HL-60/S4 treated with phorbol 12-myristate 13-acetate at 8.2 ng/mL for 4 days and 3 days (cell line): ENCODE measurements at regions not wholly inside any gene's neighbourhood (a gene's known extent, or its start where the extent isn't known, plus 50 kb on each side); places are given as distances from the start of the nearest gene placed in this dataset.
"Not testable (repeated sequence)": the region's sequence is repeated elsewhere in the genome, so short reads cannot be mapped to it uniquely, and the experiment has no call there.

Experiments
- in situ Hi-C: fragments of 300-500 bp; cut with MboI; formaldehyde crosslinking; loops from 2 replicates; pipeline ENCODE4 v1.15.0; 2022; ENCODE audit warnings: low sequenced_read_pairs

DNA sequence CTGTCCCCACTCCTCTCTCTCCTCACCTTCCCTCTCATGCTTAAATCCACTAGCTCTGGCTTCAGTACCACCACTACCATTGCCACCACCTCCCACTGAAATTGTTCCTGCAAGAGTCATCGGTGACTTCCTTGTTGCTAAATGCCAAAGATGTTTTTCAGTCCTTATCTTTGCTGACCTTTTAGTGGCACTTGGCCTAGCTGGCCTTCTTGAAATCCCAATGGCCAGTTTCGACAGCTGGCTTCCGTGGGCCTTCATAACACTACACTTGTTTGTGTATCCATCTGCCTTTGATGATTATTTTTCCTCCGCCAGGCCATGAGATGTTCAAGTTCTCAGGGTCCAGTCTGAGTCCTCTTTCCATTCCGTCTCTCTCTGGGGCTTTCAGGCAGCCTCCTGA lies 118.2 kb upstream of the NANOS1 start:
- in situ Hi-C loops, result no loop called here

DNA sequence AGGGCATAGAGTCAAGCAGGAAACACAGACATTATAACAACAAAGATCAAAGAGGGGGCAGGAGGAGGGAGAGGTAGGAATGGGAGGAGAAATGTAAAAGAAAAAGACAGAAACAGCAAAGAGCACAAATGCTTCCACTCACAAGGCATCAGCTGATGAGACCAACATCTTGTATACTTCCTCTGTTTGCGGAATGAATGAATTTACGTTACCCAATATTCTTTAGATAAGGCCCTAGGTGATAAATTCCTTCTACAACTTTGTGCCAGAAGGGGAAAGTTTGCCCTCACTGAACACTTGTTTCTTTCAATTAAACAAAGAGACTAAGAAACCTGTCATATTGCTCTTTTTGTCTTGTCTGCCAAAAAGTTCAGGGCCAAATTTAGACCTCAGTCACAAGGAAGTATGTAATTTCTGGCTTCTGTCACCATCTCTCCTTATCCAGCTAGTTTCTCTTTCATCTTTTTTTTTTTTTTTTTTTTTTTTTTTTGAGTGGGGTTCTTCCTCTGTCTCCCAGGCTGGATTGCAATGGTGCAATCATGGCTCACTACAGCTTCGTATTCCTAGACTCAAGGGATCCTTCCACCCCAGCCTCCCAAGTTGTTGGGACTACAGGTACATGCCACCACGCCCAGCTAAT lies 116.4 kb upstream of the NANOS1 start:
- in situ Hi-C loops, result no loop called here

DNA sequence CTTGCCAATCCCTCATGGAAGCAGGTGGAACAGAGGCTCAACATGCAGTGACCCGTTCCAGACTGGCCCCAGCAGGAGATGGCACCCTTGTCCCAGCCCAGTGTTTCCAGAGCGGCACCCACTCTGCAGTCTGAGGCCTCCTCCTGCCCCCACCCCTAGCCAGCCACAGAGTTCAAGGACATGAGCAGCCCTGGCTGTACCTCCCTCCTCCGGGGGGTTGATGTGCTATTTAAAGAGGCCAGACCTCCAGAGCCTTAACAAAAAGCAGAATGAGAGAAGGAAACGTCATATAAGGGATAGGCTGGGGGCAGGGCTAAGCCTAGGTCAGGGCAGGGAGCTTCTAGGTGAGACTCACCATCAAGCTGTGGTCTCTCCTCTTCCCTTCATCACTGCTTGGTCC lies 115.7 kb upstream of the NANOS1 start:
- in situ Hi-C loops, result no loop called here

DNA sequence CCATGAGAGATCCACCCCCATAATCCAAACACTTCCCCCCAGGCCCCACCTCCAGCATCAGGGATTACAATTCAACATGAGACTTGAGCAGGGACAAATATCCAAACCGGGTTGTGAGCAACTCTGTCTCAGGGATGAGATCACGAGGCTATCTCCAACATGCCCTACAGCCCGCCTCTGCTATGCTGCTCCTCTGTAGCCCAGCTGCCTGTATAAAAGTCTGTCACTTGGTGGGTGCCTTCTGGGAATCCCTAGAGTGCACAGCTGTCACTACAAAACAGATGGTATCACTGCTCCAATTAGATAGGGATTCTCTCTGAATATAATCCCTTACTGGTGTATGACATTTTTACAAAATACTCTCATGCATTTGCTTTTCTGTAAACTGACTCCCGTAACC lies 114.9 kb upstream of the NANOS1 start:
- in situ Hi-C loops, result no loop called here

DNA sequence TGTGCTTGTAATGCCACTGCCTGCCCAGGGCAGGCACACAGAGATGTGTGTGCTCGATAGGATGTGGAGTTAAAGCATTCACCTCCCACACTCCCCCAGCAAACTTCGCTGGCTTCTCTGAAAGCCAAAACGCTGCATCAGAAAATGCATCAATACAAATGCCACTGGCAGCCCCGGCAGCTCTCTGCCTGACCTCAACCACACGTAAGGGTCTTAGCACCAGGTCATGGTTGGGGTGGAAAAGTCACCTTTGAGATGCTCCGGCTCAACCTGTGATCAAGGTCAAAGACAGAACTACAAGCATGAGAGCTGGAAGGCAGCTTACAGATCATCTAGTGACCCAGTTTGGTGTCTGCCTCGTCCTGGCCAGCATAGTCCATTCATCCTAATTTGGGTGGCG lies 114.4 kb upstream of the NANOS1 start:
- in situ Hi-C loops, result no loop called here

DNA sequence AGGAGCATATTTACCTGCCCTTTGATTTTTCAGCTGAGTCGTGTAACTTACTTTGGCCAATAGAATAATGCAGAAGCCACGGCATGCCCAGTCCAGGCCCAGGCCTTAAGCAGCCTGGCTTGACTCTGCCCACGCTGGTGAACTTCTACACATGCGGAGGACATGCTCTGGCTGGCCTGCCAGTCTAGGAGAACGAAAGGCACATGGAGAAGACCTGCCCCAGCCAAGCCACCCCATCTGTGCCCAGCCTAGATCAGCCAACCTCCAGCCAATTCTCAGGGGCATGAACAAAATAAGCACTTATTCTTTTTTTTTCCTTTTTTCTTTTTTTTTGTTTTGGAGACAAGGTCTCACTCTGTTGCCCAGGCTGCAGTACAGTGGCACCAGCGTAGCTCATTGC lies 112.7 kb upstream of the NANOS1 start:
- in situ Hi-C loops, result no loop called here

DNA sequence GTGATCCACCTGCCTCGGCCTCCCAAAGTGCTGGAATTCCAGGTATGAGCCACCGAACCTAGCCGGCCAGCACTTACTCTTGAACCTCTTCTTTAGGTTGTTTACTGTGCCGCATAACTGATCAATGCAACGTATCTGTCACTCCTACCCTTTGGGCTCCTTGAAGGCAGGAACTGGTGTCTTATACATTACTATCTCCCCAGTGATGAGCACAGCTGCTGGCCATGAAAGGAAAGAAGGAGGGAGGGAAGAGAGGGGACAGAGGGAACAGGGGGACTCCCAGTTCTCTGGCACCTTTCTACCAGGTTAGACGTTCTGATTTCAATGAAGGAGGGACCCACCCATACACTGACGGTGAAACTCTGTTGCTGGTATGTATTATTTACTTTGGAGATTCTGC lies 111.8 kb upstream of the NANOS1 start:
- in situ Hi-C loops, result no loop called here

DNA sequence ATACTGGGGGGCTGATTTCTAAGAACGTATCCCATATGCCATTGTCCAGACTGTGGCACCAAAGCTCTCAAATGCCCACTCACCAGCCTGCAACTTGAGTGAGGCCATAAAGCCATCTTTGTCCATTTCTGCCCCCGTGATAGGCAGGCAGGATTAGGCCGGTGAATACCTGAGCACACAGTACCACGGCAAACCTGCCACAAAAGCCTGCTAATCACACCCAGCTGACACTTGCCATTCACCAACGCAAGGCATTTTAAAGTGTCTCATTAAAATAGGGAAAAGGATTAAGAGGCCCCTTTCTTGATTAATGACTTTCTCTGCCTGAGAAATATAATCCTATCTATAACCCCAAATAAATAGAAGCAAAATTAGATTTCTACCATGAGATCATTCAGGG lies 111.4 kb upstream of the NANOS1 start:
- in situ Hi-C loops, result no loop called here

DNA sequence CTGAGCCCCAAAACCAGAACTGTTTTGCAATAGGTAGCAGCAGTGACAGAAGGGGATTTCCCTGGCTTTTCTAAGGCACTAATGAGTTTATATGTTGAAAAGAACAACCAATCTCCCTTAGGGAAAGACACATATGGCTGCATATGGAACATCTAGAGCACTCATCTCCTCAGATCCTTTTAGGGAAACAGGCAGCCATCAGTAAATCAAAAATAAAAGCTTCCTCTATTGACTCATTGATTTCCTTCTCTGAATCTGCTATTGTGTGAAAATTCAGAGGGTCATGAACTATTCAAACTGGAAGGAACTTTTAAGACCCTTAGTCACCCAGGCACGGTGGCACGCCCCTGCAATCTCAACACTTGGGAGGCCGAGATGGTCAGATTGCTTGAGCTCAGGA lies 110.9 kb upstream of the NANOS1 start:
- in situ Hi-C loops, result no loop called here

DNA sequence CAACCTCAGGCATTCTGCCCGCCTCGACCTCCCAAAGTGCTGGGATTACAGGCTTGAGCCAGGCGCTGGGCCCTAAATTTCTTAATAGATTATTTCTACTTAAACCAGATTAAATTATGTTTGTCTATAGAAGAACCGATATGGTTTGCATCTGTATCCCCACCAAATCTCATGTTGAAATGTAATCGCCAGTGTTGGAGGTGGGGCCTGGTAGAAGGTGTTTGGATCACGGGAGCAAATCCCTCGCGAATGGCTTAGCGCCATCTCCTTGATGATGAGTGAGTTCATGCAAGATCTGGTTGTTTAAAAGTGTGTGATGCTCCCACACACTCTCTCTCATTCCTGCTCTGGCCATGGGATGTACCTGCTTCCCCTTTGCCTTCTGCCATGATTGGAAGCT lies 109.3 kb upstream of the NANOS1 start:
- in situ Hi-C loops, result no loop called here

DNA sequence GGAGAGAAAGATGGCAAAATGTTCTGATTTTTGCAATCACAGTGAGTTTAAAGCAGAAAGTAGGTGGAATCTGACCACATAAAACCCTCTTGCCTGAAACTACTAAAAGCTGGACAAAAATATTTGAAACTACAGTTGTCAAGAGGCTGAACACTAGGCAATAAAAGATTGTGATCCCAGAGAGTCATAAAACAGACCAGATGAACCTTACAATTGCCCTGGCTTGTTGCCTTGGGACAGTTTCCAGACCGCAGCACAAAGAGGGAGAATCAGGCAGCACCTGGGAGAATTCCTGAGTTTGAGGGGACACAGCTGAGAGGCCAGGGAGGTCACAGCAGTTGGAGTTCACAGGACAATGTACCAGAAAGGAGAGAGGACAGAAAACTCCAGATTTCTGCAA lies 107.3 kb upstream of the NANOS1 start:
- in situ Hi-C loops, result no loop called here

DNA sequence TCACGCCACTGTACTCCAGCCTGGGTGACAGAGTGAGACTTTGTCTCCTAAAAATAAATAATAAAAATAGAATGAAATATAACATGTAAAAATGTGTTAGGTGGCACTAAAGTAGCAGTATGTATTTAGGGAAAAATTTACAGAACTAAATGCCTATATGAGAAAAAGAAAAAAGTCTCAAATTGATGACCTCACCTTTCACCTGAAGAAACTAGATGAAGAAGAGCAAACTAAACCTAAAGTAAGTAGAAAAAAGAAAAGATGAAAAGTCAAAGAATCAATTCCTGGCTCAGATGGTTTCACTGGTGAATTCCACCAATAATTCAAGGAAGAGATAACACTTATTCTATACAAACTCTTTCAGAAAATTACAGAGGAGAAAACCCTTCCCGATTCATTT lies 106.5 kb upstream of the NANOS1 start:
- in situ Hi-C loops, result no loop called here

DNA sequence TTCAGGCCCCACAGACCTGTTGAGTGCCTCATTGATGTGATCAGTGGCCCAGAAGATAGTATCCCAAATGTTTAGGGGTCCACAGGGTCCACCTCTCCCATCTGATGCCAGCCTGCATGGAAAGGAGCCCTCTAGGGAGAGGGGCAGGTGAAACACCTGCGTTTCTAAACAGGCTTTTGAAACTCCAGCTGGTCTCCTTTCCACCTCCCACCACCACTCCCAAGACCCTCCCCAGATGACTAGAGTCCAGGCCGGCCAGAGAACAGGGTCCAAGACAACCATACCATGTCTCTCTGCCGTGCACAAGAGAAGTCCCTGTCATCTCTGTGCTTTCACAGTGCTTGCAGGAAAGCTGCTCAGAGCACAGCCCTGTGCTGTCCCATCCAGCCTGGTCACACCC lies 105.0 kb upstream of the NANOS1 start:
- in situ Hi-C loops, result no loop called here

DNA sequence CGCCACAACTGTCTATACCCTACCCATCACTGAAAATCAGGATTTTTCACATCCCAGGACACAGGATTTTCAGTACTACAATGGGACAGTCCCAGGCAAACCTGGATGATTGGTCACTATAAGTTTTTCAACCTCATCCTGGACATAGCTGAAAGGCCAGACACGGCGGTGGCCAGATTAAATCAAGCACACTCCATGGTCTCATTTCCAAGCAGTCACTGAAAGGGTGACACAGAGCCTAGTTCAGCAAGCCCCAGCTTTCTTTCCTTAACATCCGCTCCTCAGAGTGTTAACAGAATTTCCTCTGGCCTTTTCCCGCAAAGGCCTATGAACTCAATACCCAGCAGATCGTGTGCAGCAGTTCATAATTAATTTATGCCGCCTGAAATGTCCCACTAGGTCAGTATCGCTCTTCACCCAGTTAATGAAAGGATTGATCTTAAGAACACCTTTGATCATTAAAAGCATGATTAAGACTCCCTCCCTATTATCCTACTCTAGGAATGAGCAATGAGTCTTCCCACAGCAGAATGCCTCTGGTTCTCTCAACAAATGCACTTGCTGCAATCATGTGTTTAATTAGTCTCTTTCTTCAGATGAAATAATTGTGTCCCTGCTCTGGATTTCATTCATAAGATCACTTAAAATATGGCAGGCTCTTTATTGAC lies 104.0 kb upstream of the NANOS1 start:
- in situ Hi-C loops, result no loop called here

DNA sequence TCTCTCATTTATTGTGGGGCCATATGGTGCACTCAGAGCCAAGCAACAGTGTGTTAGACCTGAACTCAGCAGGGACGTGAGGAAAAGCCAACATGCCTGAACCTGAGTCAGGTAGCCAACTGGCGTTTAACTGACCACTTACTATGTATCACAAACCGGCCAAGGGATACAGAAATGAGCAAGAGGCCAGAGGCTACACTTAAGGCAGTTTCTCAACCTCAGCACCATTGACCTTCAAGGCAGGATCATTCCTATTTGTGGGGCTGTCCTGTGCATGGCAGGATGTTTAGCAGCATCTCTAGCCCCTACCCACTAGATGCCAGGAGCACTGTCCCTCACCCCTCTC lies 103.5 kb upstream of the NANOS1 start:
- in situ Hi-C loops, result no loop called here

DNA sequence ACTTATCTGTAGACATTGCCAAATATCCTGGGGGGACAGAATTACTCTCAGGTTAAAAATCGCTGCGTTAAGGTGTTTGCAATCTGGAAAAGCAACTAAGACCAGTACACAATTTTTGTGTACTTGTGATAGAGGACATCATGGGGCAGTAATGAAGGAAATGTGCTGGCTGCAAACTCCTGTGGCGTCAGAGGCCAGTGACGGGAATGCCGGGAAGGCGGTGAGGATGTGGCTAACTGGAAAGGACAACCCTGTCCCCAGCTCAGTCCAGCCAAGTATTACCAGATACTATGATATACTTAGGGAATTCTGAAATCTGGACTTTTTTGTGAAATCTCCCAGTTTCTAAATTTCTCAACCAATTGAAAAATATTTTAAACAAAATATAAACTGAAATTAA lies 103.1 kb upstream of the NANOS1 start:
- in situ Hi-C loops, result no loop called here

DNA sequence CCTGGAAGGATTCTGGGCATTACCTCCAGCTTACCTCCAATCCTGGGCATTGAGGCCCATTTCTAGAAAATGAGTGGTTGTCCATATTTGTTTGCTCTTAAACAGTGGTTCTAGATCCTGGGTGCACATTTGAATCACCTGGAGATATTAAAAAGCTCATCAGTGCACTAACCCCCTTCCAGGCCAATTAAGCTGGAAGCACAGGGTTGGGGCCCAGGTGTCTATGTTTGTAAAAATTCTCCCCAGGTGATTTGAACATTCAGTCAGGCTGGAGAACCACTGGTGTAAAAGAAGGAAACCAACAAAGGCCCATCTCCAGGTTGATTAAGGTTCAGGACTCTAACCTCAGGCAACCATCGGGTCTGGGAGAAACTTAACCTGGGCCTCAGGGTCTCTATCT lies 102.6 kb upstream of the NANOS1 start:
- in situ Hi-C loops, result no loop called here

DNA sequence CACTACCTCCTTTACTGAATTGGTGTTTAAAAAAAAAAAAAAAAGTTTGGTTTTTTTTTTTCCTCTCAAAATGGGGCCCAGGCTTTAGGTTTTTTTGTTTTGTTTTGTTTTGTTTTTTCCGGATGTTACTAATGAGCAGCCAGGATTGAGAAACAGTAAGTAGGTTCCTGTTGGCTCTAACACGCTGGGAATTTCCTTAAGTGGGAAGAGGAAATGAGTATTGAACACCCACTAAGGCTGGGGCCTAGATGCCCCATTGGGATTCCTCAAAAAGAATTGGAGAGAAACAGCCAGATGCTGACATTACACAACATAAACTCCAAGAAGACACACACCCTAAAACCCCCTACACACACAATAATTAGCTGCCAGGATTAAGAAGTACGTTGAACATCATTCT lies 102.2 kb upstream of the NANOS1 start:
- in situ Hi-C loops, result no loop called here

DNA sequence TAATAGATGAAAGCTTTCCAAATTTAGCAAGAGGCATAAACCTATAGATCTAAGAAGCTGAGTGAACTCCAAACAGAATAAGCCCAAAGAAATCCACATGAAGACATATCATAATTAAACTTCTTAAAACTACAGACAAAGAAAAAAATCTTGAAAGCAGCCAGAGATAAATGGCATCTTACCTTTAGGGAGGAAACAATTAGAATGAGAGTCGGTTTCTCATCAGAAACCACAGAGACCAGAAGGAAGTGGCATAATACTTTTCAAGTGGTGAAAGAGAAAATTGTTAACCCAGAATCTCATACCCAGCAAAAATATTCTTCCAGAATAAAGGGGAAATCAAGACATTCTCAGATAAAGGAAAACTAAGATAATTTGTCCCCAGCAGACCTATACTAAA lies 98.9 kb upstream of the NANOS1 start:
- in situ Hi-C loops, result no loop called here

DNA sequence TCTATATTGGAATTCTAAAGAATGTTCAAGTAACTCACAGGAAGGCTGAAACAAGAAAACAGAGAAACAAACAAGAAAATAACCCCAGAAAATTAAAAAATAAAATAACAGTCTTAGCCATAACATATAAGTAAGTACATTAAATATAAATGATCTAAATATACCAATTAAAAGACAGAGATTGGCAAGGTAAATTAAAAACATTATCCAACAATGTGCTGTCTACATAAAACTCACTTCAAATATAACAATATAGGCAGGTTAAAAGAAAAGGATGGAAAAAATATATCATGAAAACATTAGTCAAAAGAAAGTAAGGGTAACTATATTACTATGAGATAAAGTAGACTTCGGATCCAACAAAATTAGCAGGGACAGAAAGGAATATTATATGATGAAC lies 98.1 kb upstream of the NANOS1 start:
- in situ Hi-C loops, result no loop called here

DNA sequence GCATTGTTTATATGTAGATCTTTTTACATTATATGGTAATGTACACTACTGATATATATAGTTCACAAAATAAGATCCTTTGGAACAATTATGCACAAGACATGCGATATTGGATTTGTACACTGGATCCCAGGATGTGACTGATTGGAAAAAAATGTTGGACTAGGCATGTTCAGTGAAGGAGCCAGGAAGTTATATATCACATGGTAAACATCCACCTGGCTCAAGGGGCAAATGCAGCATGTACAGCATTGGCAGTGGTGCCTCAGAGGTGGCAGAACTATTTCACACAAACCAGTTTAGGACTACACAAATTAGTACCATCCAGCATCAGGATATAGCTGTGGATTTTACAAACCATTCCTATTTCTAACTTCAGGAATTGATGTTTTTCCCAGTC lies 97.4 kb upstream of the NANOS1 start:
- in situ Hi-C loops, result not testable (repeated sequence)

DNA sequence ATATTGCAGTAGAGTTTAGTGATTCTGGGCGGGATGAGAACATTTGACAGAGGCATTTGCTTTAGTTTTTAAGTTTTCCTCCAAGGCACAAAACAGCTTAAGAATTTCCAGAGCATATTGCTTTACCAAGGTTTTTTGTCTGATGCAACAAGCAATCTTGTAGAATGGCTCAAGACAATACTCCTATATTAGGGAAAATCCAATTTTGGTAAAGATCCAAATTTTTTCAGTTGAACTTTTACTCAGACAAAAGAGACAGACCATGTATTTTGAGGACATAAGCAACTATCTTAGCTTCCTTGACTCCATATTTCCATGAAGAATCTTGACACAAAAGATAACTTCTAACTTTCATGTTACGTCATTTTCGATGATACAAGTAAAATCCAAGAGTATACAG lies 92.3 kb upstream of the NANOS1 start:
- in situ Hi-C loops, result no loop called here
